Gastrocnemius medialis (tissue), 4 donors: ENCODE measurements at regions not wholly inside any gene's neighbourhood (a gene's known extent, or its start where the extent isn't known, plus 50 kb on each side); places are given as distances from the start of the nearest gene placed in this dataset.

Experiments used
- CTCF ChIP-seq, 5 experiments: fragments of 450-650 bp in 3 of 5; fragments of 200-600 bp in 2 of 5; sonication (generic) in 2 of 5; IDR thresholded peaks in 4 of 5; conservative IDR thresholded peaks in 1 of 5; 1 replicate in 4 of 5; 2 replicates in 1 of 5; pipeline ENCODE4 v1.5.1; 2016 to 2019; ENCODE audit warnings: antibody characterized with exemption in 5 of 5, mild to moderate bottlenecking in 3 of 5, moderate library complexity in 3 of 5
- POLR2A ChIP-seq, 2 donors: fragments of 450-650 bp; IDR thresholded peaks; one replicate each; pipeline ENCODE4 v1.6.1; 2017; ENCODE audit warnings: antibody characterized with exemption in 2 of 2, mild to moderate bottlenecking in 2 of 2, moderate library complexity in 2 of 2

- no peak for TF ChIP-seq CTCF (IDR thresholded peaks at IDR 0.05 in 4 of 5, conservative IDR thresholded peaks at IDR 0.05 in 1 of 5)
- TF ChIP-seq POLR2A (IDR thresholded peaks at IDR 0.05) = no peak
Measured at GRCh38 chr2:186910996-186911395, 62.0 kb upstream of the ZSWIM2 start.
